ENCODE measurements at regions not wholly inside any gene's neighbourhood (a gene's known extent, or its start where the extent isn't known, plus 50 kb on each side); places are given as distances from the start of the nearest gene placed in this dataset.

DNA sequence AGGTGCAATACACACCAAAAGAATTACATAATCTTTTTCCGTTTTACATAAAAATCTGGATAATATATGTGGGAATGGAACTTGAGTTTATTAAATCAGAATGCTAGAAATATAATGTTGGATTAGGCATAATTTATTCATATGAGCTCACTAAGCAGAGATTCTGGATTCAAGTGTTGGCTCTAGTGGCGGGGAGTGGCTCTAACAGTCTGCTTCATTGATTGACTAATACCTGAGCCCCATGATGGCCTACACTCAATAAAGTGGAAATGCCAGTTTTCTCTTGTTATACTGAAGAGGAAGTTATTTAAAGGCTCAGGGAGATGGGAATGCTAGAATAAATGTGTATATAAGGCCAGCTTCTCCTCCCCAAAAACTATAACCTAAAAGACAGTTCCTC, 285.5 kb upstream of the MOCS1 start:
- TF ChIP-seq, protein P1, sequence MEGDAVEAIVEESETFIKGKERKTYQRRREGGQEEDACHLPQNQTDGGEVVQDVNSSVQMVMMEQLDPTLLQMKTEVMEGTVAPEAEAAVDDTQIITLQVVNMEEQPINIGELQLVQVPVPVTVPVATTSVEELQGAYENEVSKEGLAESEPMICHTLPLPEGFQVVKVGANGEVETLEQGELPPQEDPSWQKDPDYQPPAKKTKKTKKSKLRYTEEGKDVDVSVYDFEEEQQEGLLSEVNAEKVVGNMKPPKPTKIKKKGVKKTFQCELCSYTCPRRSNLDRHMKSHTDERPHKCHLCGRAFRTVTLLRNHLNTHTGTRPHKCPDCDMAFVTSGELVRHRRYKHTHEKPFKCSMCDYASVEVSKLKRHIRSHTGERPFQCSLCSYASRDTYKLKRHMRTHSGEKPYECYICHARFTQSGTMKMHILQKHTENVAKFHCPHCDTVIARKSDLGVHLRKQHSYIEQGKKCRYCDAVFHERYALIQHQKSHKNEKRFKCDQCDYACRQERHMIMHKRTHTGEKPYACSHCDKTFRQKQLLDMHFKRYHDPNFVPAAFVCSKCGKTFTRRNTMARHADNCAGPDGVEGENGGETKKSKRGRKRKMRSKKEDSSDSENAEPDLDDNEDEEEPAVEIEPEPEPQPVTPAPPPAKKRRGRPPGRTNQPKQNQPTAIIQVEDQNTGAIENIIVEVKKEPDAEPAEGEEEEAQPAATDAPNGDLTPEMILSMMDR (IDR thresholded peaks at IDR 0.05; ENCODE audit: low read depth, low read length) = no peak
- TF ChIP-seq POLR2A (IDR thresholded peaks at IDR 0.05; ENCODE audit: extremely low read depth, insufficient read length) = no peak
- TF ChIP-seq, protein P2, sequence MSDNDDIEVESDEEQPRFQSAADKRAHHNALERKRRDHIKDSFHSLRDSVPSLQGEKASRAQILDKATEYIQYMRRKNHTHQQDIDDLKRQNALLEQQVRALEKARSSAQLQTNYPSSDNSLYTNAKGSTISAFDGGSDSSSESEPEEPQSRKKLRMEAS (IDR thresholded peaks at IDR 0.05; ENCODE audit: low read depth, low read length) = no peak

Measured in NB4 (cell line).